GM04503 (cell line): ENCODE measurements at regions not wholly inside any gene's neighbourhood (a gene's known extent, or its start where the extent isn't known, plus 50 kb on each side); places are given as distances from the start of the nearest gene placed in this dataset.

Source experiments
- DNase-seq: peaks from one replicate; pipeline ENCODE4 v3.0.0-alpha.2; 2012; ENCODE audit warnings: low read depth

- no peak for DNase-seq
Measured at GRCh38 chr7:118298771-118299170, 74.3 kb downstream of the ANKRD7 start.

- no peak for DNase-seq
Measured at GRCh38 chr7:118300177-118300576, 75.7 kb downstream of the ANKRD7 start.

GRCh38 chr7:118304100-118304499 lies 79.6 kb downstream of the ANKRD7 start:
- DNase-seq, result no peak

DNA sequence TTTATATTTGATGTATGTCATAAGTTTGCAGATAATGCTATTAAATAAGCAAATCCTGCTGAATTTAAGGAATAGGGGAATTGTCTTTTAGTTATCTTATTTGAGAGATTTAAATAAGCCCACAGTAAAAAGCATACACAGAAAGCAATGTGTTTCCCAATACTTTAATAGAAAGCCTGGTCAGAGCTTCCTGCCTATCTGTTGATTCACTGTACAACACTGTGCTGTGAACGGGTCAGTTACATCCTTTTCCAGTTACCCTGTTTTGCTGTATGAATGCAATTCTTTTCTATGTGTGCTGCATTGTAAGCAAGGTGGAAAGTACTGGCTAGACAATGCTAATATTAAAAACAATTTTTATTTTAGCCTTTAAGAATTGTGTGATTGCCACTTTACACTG lies 81.2 kb downstream of the ANKRD7 start:
- no peak for DNase-seq

DNA sequence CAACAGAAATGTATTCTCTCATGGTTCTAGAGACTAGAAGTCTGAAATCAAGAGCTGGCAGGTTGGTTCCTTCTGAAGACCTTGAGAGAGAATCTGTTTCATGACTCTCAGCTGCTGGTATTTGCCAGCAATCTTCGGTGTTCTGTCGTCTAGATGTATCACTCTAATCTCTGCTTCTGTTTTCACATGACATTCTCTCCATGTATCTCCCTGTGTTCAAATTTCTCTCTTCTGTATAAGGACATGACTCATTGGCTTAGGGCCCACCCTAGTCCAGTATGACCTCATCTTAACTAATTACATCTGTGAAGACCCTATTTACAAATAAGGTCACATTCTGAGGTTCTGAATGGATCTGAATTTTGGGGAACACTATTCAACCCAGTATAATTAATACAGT lies 82.3 kb downstream of the ANKRD7 start:
- no peak for DNase-seq

DNA sequence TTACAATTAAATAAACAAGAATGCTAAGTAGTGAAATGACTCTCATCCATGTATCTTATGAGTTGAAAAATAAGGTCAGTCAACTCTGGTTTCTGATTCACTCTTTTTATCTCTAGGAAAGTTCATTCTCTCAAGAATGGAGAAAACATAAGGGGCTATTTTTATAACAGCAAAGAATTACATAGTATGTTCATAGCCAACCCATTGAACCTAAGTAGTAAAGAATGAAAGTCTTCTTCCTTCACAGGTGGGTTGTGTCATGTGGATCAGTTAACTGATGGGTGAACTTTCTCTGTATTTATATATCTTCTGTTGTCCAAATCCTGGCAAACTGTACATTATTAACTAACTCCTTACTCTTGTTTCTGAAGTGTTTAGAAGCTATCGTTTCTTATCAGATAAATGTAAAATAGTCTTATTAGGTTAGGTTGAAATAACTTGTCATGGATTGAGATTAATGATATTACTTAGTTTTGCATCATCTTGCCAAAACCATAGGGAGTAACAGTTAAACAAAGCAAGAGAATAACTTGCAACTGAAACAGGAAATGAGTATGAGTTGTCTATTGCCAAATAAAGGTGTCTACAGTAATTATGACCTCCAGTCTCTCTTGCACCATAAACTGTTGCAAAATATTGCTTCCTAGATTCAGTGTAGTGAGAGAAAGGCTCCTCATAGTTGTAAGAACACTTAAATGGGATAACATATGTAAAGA lies 86.8 kb downstream of the ANKRD7 start:
- DNase-seq, result no peak

DNA sequence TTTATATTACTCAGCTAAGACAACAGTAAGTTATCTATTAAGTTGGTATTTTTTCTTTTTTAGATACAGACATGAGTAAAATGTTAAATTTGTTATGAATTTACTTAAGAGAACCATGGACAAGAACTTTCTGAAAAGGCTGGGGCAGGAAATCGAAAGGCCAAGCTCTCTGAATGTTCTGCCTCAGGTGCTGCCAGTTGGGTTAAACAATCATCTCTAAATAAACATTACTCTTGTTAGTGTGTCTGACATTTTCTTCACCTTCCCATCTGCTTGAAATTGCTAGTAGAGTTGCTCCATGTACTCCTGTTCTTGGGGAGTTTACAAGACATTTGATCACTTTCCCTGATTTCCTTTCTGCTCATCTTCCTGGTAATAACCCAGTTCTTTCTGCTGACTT lies 87.5 kb downstream of the ANKRD7 start:
- no peak for DNase-seq

DNA sequence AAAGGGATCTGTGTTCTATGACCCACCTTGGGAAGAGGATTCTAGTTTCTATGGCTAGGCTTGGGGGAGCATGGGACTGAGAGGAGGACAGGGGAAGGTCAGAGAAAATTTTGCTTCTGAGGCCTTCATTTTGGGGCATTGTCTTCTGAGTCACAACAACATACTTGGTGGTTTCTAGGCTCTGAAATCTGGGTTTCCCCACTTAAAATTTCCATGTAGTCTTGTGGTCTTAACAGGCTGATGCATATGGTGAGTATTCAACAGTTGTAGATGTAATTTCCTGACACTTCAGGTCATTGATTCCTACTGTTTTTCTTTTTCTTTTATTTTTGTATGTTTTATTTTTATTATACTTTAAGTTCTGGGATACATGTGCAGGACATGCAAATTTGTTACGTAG lies 88.5 kb downstream of the ANKRD7 start:
- DNase-seq, result no peak

DNA sequence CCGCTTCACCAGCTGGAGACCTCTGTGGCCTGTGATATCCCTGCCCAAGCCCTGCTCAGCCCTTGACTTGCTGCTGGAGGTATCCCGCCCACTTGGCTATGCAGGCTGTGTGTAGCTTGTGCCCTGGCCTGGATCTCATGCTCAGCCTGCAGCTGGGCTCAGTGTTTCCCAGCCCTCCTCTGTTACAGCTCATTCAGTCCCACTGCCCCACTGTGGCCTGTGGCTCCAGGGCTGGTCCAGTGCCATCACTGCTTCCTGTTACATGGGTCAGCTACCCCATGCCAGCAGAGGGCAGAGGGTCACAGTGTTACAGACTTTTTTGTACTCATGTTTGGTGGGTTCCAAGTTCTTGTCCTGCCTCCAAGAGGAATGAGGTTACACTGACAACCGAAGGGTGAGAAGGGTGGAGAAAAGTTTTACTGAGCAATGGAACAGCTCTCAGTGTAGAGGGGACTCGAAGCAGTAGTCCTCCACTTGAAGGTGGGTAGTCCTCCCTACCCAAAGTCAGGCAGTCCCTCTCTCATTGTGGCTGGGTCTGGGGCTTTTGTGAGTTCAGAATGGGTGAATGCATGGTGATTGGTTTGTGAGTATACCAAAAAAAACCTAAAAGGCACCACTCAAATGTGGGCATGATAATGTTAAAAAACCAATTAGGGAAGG lies 100.4 kb downstream of the ANKRD7 start:
- DNase-seq, result no peak

DNA sequence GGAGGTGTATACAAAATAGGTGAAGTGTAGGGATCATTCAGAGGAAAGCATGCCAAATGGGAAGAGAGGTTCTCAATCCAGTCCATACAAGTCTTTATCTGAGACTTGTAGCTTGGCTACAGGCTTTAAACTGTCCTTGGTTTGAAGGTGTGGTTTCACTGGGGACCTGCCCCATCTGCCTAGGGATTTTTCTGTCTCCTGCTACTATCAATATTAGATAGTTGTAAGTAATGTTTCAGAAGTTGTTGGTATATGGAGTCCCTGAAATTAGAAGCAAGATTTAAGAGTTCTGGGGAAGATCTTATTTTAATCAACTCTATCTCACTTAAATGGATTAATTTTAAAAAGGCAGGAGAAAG lies 100.9 kb downstream of the ANKRD7 start:
- DNase-seq, result no peak

- DNase-seq, result no peak
Measured at GRCh38 chr7:118327174-118327573, 102.7 kb downstream of the ANKRD7 start.

- no peak for DNase-seq
Measured at GRCh38 chr7:118328505-118329211, 104.2 kb downstream of the ANKRD7 start.

DNA sequence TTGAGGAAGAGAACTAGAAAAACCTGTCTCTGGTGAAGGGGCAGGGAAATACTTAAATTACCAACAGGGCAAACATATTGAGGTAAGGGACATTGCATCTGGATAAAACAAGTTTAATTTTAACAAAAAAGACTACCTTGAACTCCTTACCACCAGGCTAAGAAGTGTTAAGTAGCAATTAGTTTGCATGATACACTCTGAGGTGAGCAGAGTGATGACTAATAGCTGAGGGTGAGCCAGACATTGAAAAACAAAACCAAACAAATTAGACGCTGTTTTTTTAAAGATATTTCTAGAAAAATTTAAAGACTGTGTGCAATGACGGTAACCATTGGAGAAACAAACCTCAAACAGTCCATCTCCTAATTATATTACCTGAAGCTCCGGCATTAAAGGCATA lies 105.9 kb downstream of the ANKRD7 start:
- DNase-seq, result no peak

DNA sequence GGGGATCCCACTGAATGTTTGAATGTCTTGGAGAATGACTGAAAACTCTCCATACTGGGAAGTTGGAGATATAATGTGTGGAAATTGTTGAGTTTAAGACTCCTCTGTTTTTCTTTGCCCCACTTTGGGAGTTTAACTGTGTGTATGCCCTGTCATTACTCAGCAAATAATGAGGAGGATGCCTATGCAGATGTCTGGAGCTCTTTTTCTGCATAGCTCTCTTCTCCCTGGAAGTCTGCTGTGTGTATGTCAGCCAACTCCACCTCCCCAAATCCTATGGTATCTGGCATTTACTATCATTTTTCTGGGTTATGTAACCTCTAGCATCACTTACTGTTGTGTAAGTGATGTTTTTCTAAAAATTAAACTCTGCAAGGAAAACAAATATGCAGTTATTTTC lies 122.2 kb downstream of the ANKRD7 start:
- DNase-seq, result no peak

- no peak for DNase-seq
Measured at GRCh38 chr7:118349604-118350003, 125.1 kb downstream of the ANKRD7 start.

- DNase-seq, result no peak
Measured at GRCh38 chr7:118350260-118350659, 125.8 kb downstream of the ANKRD7 start.

DNA sequence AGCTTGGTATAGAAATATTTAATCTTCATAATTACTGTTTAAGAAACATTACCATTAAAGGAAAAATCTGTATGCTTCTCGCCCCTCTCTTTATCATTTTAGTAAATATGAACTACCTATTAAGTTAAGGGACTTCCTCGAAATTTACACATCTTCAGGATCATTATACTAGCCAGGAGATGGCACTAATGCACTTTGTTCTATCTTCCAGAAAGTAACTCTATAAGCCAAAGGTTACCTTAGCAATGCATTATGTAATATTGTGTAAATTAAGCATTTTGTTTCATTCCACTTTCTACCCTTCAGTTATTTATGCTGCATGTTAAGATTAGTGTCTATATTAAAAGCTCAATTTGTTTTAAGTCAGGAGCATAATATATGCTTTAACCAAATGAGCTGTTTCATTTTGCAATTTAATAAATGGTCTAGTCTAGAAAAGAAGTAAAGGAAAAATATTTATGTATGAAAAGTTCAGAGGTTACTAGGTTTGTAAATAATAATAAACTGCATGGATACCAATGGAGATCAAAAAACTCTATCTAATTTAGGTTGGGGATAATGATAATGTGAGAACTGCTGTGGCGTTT lies 128.5 kb downstream of the ANKRD7 start:
- no peak for DNase-seq

DNA sequence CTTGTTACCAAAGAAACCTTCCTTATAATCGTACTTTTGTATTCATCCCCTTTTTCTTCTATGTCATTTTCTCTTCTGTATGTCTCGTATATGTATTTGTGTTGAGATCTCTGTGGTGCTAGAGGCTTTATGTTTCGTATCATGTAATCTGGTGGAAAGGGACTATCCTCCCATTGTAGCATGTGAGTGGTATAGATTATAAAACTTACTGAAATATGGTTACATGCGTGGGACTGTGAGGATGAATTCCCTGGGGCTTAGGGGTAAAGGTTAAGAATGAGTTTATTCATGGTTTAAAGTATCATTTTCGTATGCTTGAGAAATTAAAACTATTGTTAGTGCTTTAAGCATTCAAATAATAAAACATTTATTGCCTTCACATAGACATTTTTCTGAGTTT lies 141.9 kb downstream of the ANKRD7 start:
- DNase-seq, result no peak

DNA sequence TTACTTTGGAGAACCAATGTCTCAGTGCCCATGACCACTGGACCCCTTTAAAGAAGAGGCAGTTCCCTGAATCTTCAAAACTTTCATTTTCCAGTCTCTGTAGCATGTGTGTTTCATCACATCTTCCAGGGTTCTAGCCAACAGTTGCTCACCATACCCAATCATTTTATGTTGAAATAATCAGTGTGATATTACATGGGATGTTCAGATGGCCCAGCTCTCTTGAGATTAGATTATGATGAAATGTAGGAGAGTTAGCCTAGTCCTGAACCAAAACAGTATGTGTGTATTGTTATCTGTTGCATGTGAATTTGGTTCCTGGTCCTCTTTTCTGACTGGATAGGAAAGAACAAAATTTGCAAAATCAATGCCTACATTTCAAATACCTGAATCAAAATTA lies 144.5 kb downstream of the ANKRD7 start:
- DNase-seq, result no peak

GRCh38 chr7:118369987-118370386 lies 145.5 kb downstream of the ANKRD7 start:
- no peak for DNase-seq

DNA sequence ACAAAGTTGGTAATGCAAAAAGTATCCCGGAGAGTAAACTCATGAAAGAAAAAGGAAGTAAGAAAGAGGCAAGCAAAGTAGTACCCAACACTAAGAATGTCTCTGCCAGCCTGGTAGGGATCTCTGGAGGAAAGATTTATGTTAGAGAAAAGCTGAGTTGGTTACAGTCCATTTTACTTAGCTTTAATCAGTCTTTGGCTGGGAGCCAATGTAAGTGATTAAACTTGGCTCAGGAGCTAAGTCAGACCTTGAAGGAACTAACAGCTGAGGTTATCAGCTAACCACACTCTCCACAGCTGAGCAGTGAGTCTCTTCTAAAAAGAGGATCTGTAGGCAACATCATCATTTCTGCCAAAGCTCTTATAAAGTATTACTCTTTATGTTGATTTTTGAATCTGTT lies 148.0 kb downstream of the ANKRD7 start:
- DNase-seq, result no peak

DNA sequence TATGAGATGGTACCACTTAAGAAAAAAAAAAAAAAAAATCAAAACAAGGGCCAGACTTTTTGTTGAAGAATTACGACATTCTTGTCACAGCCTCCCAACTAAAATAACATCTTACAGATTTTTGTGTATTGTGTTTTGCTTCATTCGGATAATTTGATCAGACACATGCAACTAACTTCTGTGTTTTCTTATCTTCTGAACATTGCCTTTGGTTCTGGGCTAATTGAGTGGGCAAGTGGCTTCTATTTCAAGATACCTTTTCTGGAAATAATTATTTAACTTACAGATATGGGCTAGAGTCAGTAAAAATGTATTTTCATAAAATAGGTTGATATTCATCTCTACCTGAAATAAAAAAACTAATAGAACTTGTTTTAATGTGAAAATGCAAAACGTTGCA lies 165.1 kb downstream of the ANKRD7 start:
- DNase-seq, result no peak

GRCh38 chr7:118404211-118404610 lies 179.7 kb downstream of the ANKRD7 start:
- no peak for DNase-seq
